Activated CD4-positive, alpha-beta T cell treated with anti-CD3 and anti-CD28 coated beads for 24 hours (primary cell): ENCODE measurements at regions not wholly inside any gene's neighbourhood (a gene's known extent, or its start where the extent isn't known, plus 50 kb on each side); places are given as distances from the start of the nearest gene placed in this dataset.

ENCODE experiments used
- DNase-seq, 2 donors: peaks; one replicate each; pipeline ENCODE4 v3.0.0-alpha.2; 2020; ENCODE audit warnings: low read depth in 2 of 2

GRCh38 chr4:11773798-11774197 is 345.1 kb upstream of the HS3ST1 start:
- DNase-seq: no peak

GRCh38 chr4:11769434-11769833 is 340.7 kb upstream of the HS3ST1 start:
- DNase-seq: no peak

GRCh38 chr4:11768251-11768972 is 339.7 kb upstream of the HS3ST1 start:
- DNase-seq: no peak

- DNase-seq: no peak
Measured at GRCh38 chr4:11765849-11766453, 337.3 kb upstream of the HS3ST1 start.

- DNase-seq: no peak
Measured at GRCh38 chr4:11748164-11748872, 319.6 kb upstream of the HS3ST1 start.

GRCh38 chr4:11746734-11747133 is 318.0 kb upstream of the HS3ST1 start:
- no peak for DNase-seq

- no peak for DNase-seq
Measured at GRCh38 chr4:11743976-11744375, 315.3 kb upstream of the HS3ST1 start.

- no peak for DNase-seq
Measured at GRCh38 chr4:11743236-11743635, 314.5 kb upstream of the HS3ST1 start.

GRCh38 chr4:11741190-11741652 is 312.5 kb upstream of the HS3ST1 start:
- DNase-seq: no peak

GRCh38 chr4:11739992-11740391 is 311.3 kb upstream of the HS3ST1 start:
- DNase-seq: no peak

GRCh38 chr4:11736978-11737377 is 308.3 kb upstream of the HS3ST1 start:
- DNase-seq: no peak

- DNase-seq: no peak
Measured at GRCh38 chr4:11735651-11736050, 307.0 kb upstream of the HS3ST1 start.

GRCh38 chr4:11732155-11732554 is 303.5 kb upstream of the HS3ST1 start:
- no peak for DNase-seq

- DNase-seq: no peak
Measured at GRCh38 chr4:11730545-11730944, 301.9 kb upstream of the HS3ST1 start.

- no peak for DNase-seq
Measured at GRCh38 chr4:11729548-11729947, 300.9 kb upstream of the HS3ST1 start.

- DNase-seq: no peak
Measured at GRCh38 chr4:11727903-11728564, 299.3 kb upstream of the HS3ST1 start.

GRCh38 chr4:11724731-11725130 is 296.0 kb upstream of the HS3ST1 start:
- no peak for DNase-seq

GRCh38 chr4:11722223-11722622 is 293.5 kb upstream of the HS3ST1 start:
- DNase-seq: no peak

GRCh38 chr4:11720292-11720691 is 291.6 kb upstream of the HS3ST1 start:
- no peak for DNase-seq

GRCh38 chr4:11719879-11720278 is 291.2 kb upstream of the HS3ST1 start:
- DNase-seq: no peak

- DNase-seq: no peak
Measured at GRCh38 chr4:11715753-11716521, 287.2 kb upstream of the HS3ST1 start.
